ENCODE measurements at regions not wholly inside any gene's neighbourhood (a gene's known extent, or its start where the extent isn't known, plus 50 kb on each side); places are given as distances from the start of the nearest gene placed in this dataset.

DNA sequence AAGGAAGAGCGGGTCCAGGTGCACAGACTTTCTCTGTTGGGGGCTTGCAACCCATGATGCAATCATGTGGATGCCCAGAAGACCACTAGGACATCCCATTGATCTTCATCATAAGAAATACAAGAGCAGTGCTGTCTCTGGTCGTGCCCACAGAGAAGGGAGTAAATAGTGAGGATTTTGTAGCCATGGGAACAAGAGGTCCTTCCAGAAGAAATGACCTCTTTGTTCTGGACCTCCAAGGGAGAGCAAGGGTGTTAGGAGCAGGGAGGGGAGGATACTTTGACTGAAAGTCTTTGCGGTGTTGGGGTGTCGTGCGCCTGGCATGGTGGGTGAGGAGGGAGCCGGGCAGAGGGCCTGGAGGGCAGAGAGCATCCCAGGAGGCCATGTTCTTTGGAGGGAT lies 55.0 kb upstream of the EN2 start:
- no peak overlapping the region for H3K9ac ChIP-seq (ENCODE audit: insufficient read depth in 1 of 2, low read length in 2 of 2)
- peaks cover 11 to 19% (median 16%) of the 10 kb centered on the region in 3 donors for H3K27me3 ChIP-seq (ENCODE audit: control insufficient read depth in 3 of 3, insufficient read depth in 3 of 3, low read length in 2 of 3)
- WGBS, 2 donors: 76 to 77% methylated on average over 6 of the region's 6 CpGs
- no peaks in the 10 kb centered on the region for H3K36me3 ChIP-seq (ENCODE audit: control insufficient read depth in 4 of 4, insufficient read depth in 4 of 4, low read length in 4 of 4)
- no peak overlapping the region for H3K4me3 ChIP-seq
- TF ChIP-seq, protein P1, sequence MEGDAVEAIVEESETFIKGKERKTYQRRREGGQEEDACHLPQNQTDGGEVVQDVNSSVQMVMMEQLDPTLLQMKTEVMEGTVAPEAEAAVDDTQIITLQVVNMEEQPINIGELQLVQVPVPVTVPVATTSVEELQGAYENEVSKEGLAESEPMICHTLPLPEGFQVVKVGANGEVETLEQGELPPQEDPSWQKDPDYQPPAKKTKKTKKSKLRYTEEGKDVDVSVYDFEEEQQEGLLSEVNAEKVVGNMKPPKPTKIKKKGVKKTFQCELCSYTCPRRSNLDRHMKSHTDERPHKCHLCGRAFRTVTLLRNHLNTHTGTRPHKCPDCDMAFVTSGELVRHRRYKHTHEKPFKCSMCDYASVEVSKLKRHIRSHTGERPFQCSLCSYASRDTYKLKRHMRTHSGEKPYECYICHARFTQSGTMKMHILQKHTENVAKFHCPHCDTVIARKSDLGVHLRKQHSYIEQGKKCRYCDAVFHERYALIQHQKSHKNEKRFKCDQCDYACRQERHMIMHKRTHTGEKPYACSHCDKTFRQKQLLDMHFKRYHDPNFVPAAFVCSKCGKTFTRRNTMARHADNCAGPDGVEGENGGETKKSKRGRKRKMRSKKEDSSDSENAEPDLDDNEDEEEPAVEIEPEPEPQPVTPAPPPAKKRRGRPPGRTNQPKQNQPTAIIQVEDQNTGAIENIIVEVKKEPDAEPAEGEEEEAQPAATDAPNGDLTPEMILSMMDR (IDR thresholded peaks at IDR 0.05; ENCODE audit: control extremely low read depth, extremely low read depth): no peak
- peaks cover 0 to 5% (median 0%) of the 10 kb centered on the region in 5 donors for H3K4me1 ChIP-seq (ENCODE audit: control insufficient read depth in 5 of 5, insufficient read depth in 5 of 5, low read length in 5 of 5)
- H3K9me3 ChIP-seq (ENCODE audit: control insufficient read depth in 4 of 4, insufficient read depth in 3 of 4, low read length in 3 of 4): peaks cover 0 to 10% (median 0%) of the 10 kb centered on the region in 4 donors
- ATAC-seq (ENCODE audit: insufficient read depth, low FRiP score) (no peak), DNase-seq (no peak)
- no peak overlapping the region for H3K27ac ChIP-seq (ENCODE audit: low read depth in 1 of 2, low read length in 1 of 2)

DNA sequence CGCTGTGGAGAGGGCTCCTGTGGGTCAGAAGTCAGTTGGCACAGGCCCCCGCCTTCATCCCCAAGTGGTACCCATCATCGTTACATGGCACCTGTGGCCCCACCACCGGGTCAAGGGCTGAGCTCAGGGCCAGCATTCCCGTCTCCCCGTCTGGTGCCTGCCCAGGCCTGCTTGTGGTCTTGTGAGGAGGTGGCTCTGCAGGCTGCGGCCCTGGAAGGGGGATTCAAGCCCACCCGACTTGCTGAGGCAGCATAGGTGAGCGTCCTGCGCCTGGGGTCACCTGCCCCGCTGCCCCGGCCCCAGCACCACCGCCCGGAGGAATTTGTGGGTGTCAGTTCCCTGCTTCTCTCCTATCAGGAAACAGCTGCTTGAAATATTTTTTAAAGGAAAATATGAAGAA lies 53.0 kb upstream of the EN2 start:
- Histone ChIP-seq H3K4me3 (no peak overlapping the region), H3K9ac (ENCODE audit: insufficient read depth in 1 of 2, low read length in 2 of 2) (no peak overlapping the region), H3K27me3 (ENCODE audit: control insufficient read depth in 3 of 3, insufficient read depth in 3 of 3, low read length in 2 of 3) (peaks cover 11 to 26% (median 18%) of the 10 kb centered on the region in 3 donors), H3K27ac (ENCODE audit: low read depth in 1 of 2, low read length in 1 of 2) (no peak overlapping the region), H3K36me3 (ENCODE audit: control insufficient read depth in 4 of 4, insufficient read depth in 4 of 4, low read length in 4 of 4) (no peaks in the 10 kb centered on the region), H3K9me3 (ENCODE audit: control insufficient read depth in 4 of 4, insufficient read depth in 3 of 4, low read length in 3 of 4) (peaks cover 0 to 10% (median 0%) of the 10 kb centered on the region in 4 donors), H3K4me1 (ENCODE audit: control insufficient read depth in 5 of 5, insufficient read depth in 5 of 5, low read length in 5 of 5) (peaks cover 0 to 9% (median 0%) of the 10 kb centered on the region in 5 donors)
- 73 to 79% methylated on average over 14 of the region's 14 CpGs for WGBS, 2 donors
- TF ChIP-seq, protein P1 (IDR thresholded peaks at IDR 0.05; ENCODE audit: control extremely low read depth, extremely low read depth): no peak
- DNase-seq (no peak), ATAC-seq (ENCODE audit: insufficient read depth, low FRiP score) (no peak)

DNA sequence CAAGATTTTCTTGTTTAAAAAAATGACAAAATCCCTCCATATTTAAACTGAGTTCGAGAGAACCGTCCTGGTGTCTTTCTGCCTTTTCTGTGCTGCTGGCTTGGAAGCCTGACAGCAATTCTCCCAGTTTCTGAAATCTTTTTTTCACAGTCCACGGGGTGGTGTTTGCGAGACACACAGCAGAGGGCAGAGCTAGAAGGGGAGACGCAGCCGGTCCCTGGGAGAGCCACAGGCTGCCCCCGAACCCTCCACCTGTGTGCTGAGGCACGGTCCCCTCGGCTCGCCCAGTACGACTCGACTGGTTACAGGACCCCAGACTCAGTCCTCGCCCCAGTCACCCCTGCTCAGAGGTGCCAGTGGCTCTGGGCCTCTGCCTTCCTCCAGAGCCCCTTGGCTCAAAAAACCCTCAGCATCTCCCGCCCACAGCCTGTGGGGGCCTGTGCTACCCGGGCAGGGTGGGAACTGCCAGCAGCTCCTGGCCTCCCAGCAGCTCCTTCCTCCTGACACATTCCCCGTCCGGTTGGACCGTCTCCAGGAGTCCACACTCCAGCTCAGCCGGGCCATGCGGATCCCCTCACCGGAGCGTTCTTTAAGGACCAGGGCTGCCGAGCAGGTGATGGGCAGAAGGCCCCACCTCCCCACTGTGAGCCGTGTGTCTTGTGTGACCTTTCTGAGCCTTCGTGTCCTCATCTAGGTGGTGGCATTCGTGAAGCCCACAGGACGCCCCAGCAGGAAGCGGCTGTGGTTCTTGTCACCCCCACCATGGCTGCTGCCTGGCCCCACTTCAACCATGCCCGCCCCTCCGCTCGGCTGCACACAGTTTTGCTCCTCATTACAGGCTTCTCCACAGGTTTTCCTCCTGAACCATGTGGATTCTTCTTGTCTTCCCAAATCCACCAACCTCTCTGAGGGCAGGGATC lies 52.3 kb upstream of the EN2 start:
- Histone ChIP-seq H3K36me3 (ENCODE audit: control insufficient read depth in 4 of 4, insufficient read depth in 4 of 4, low read length in 4 of 4) (no peaks in the 10 kb centered on the region), H3K9me3 (ENCODE audit: control insufficient read depth in 4 of 4, insufficient read depth in 3 of 4, low read length in 3 of 4) (peaks cover 0 to 10% (median 0%) of the 10 kb centered on the region in 4 donors), H3K27me3 (ENCODE audit: control insufficient read depth in 3 of 3, insufficient read depth in 3 of 3, low read length in 2 of 3) (peaks cover 11 to 26% (median 19%) of the 10 kb centered on the region in 3 donors), H3K9ac (ENCODE audit: insufficient read depth in 1 of 2, low read length in 2 of 2) (no peak overlapping the region), H3K4me1 (ENCODE audit: control insufficient read depth in 5 of 5, insufficient read depth in 5 of 5, low read length in 5 of 5) (peaks cover 0 to 9% (median 0%) of the 10 kb centered on the region in 5 donors), H3K4me3 (no peak overlapping the region), H3K27ac (ENCODE audit: low read depth in 1 of 2, low read length in 1 of 2) (no peak overlapping the region)
- WGBS, 2 donors: 27 to 32% methylated on average over 28 to 31 of the region's 31 CpGs
- no peak for ATAC-seq (ENCODE audit: insufficient read depth, low FRiP score)
- DNase-seq: peak in 2 of 3 donors; percentile 39 to 53
- TF ChIP-seq, protein P1 (IDR thresholded peaks at IDR 0.05; ENCODE audit: control extremely low read depth, extremely low read depth): no peak

Measured in lung (tissue), 11 donors.